ENCODE measurements at regions not wholly inside any gene's neighbourhood (a gene's known extent, or its start where the extent isn't known, plus 50 kb on each side); places are given as distances from the start of the nearest gene placed in this dataset.

DNA sequence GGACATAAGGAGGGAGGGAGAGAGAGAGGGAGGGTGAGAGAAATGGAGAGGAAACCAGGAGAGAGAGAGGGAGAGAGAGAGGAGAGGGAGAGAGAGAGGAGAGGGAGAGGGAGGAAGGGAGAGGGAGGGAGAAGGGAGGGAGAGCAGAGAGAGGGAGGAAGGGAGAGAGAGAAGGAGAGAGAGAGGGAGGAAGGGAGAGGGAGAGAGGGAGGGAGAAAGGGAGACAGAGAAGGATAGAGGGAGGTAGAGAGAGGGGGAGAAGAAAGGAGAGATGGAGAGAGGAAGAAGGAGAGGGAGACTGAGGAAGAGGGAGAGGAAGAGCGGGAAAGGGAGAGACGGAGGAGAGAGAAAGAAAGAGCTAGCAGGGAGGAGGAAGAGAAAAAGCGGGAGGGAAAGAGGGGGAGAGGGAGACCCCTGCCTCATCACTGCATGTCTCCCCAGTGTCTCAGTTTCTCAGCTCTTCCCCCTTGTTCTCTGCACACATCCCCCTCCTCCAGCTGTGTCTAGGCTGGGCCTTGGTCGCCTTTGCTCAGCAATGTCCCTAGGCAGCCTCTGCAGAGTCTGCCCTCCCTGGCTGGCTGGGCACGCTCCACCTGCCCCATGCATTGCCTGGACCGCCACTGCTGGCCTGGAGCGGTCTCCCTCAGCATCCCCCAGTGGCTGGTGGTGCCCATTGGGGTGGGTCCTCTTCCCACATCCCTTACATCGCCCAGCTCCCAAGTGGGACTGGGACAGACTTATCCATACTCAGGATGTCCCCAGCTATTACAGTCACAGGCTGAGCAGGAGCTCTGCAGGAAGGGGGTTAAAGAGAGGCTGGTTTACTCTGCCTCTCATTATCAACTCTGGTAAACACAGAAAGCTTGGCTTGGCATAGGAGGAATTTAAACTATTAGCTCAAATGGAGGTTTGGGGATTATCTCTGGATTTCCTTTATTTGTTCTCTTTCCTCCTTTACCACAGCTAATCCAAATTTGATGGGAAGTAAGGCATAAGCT, 85.7 kb upstream of the APCDD1 start:
- no peak for DNase-seq

DNA sequence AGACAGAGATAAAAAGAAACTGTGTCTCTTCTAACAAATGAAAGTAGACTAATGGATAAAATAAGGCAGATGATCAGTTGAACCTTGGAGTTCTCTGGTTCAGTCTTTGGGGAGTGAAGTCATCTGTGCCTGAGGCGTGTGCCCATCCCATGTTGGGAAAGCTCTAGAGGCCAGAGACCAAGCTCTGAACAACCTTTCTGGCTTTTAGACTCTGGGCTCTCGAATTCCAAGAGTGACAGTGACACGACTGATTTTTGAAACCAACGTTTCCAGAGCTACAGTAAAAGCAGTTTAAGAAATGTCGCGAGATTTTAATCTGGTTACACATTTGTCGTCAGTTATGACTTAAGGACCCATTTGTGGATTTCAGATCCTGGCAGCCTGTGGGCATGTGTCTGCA, 83.7 kb upstream of the APCDD1 start:
- no peak for DNase-seq

DNA sequence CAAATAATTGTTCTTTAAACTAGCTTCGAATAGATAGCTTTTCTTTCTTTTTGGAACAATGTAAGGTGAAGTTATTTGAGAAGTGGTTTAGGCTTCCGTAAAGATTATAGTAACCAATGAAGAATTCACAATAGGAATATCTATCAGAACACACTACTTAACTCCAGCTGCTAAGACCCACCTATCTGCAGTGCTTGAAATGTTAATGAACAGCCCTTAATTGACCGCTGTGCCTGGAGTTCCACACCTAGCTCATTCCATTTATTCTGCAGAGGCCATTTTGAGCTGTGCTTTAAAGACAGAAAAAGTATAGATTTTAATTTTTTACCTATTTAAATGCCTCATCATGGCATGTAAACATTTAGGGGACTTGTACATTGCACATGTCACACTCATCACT, 83.3 kb upstream of the APCDD1 start:
- DNase-seq, result no peak

DNA sequence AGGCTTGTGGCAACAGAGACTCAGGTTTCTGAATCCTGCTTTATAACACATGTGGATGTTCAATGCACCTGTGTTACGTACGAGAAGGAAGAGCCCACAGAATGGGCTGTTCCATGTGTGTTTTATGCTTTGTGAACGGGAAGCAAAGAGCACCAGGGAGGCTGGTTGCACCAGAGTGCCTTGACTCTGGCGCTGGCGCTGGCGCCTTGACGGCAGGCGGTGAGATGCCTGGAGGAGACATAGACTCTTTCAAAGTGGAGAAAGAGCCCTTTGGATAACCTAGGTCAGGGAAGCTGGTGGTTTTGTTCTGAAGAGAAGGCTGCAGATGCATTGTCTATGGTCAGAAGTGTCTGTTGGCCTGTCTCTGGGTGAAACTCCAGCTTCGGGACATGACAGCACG, 80.2 kb upstream of the APCDD1 start:
- DNase-seq, result no peak

DNA sequence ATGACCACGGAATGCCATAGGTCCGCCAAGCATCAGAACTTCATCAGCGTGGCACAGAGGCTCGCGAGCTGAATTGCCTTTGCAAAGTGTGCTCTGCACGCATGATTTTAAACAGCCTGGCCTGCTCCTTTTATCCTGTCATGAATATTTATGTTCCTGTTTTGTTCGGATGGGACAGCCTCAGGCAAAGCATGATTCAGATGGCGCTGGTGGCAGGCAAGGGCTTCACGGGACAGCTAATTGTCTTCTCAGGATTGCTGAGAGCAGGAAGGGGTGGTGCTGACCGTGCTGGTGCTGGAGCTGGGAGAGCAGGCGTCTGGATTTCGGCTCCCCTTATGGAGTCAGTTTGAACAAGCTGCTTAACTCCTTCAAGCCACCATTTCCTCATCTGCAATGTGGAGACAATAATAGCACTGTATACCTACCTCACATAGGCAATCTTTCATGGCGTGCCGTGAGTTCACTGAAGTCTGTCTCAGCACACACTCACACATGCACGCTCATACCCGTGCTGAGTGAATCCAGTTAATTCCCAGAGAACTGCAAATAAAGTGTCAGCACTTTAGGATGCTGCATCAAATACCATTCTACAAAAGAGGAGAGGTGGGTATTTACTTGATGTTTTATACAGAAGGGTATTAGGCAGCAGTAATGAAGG, 79.7 kb upstream of the APCDD1 start:
- DNase-seq, result no peak

DNA sequence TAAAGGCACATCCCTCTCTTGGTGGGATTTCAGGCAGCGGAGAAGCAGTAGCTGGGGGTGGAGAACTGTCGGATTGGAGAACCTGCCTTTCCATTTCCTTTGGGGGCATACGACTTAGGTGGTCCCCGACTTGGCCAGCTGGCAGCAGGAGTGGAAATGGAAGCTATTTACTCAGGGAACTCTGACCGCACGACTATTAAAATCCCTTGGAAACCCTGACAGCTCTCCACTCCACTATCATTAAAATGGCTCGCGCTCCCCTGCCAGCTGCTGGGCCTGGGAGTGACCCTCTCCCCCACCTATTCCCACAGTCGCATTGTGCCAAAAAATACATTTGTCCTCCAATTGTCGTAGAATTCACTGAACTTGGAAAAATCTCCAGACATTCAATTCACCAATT, 77.7 kb upstream of the APCDD1 start:
- no peak for DNase-seq

DNA sequence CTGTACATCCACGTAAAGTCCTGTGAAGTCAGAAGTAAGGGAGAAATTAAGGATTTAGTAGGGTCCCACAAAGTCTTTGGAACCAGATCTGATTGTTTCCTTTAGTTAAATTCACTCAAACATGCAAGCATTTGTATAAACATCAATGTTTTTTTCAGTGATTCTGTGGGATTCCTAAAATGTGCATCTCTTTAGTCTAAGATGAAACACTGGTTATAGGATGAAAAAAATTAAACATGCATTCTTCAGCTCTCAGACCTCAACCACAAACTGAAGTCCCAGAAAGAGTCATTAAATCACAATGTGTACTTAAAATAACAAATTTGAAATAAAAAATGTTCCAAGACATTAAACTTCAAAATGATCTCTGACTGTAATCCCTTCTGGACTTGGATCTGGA, 76.5 kb upstream of the APCDD1 start:
- no peak for DNase-seq

DNA sequence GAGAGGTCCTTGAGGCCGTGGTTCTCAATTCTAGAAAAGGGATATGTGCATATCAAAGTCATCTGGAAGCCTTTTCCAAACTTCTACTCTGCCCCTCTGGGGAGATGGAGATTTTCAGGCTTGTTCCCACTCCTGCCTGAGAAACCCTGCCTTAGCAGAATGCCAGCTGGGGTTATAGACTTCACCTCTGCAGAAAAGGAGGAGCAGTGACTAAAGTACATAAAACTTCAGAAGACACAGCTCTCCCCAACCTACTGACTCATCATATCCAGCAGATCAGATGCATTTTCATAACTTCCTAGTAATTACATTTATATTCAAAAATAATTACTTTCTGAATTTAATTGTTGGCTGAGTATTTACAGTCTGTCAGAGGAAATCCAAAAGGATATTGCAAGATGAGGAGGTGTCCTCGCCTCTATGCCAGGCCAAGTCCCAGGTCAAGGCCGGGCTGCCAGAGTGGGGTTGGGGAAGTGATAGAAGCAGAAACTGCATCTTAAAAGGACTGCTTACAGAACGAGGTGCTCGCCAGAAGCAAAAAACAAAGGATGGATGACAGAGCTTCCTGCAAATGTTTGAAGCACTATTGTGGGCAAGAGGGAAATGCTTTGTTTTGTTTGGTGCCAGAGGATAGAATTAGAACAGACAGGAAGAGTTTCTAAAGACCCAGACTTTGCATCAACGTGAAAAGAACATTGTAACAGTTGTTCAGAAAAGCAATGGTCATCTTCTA, 75.6 kb upstream of the APCDD1 start:
- DNase-seq, result no peak

DNA sequence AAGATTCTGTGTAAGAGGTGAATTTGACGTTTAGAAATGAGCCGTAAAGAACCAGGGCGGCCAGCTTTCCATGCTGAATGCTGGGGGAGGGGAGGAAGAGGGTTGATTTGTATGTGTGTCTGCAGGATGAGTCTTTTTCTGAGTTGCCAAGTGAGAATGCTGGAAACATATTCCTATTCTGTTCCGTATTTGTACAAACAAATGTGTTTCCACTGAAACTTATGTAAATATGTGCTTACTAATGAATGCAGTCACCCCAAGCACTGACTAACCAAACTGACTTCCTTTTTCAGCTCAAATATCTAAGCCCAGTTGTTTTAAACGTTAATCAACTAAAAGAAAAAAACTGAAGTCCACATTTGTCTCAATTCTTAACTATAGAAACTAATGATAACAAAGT, 74.9 kb upstream of the APCDD1 start:
- no peak for DNase-seq

DNA sequence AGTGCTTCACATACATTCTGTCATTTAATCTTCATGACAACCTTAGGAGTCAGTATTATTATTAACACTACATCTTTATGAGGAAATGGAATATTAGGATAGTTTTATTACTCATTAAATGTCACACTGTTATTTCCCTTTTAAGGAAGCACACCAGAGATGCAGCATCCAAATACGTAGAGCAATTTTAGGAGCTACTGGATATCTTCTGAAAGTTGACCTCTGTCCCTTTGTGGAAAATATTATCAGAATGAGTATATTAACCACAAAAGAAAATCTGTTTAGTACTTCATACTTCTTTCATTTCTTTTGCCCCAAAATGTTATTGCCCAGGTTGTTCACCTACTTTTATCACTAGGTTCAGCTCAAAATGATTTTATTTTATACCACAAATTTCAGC, 72.9 kb upstream of the APCDD1 start:
- DNase-seq, result no peak

DNA sequence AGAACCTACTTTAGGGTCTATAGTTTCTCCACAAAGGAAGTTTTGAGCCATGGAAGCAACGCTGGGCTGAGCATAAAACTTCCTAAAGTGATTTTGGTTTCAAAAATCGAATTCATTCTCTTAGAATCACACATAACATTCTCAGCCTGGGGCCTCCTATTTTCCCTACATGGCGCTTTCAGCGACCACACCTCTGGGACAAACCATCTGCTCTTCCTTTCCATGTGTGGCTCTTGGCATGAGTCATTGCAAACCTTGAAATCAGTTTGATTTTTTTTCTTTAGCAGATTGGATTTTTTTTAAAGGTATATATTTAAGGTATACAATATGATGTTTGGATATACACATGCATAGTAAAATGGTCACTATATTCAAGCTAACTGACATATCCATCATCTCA, 72.5 kb upstream of the APCDD1 start:
- DNase-seq, result no peak

DNA sequence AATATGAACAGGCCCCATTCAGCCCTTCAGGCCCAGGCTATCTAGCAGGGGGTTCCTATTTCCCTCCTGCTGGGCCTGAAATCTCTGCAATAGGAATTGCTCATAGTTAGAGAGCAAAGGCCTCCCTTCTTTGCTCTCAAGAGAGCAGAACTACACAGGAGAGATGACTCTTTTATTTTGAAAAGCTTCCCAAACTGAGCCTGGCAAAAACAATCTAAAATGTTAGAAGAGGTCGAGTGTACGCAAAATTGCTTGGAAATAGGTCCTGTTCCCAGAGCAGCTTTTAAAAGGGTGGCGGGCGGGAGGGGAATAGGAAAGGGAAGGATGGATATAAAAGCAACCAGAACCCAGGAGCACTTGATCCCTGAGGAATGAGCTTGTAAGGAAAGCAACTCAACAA, 68.4 kb upstream of the APCDD1 start:
- no peak for DNase-seq

DNA sequence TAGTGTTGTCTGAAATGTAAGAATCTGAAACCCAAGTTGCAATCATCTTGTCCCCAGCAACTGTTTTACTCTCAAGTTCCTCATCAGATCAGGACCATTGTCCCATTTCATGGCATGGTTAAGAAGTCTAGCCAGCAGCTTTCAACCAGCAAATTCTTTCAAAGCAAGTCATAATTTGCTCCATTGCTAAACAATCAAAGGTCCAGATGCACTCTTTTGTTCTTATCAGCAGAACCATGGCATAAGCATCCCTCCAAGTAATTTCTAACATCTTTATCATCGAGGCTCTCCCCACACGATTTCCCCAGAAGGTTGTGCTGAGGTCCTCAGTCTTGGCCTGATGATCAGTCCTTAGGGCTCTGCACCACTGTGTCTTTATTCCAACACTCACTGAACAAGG, 67.5 kb upstream of the APCDD1 start:
- DNase-seq, result no peak

DNA sequence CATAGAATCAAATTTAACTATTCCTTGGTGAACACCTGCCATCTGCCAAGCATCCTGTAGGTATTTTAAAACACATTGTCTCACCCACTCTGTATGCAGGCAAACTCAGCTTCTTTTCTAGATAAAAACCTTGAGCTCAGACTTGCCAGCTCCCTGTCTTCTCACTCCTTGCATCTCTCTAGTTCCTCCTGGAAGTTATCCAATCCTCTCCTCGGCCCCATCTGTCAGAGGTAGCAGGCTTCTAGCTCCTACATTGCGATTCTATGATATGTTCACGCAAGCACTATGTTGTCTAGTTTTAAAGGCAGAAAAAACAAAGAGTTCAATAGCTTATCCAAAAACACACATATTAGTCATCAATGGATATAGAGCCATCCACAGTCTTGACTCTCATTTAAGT, 67.0 kb upstream of the APCDD1 start:
- DNase-seq, result no peak

DNA sequence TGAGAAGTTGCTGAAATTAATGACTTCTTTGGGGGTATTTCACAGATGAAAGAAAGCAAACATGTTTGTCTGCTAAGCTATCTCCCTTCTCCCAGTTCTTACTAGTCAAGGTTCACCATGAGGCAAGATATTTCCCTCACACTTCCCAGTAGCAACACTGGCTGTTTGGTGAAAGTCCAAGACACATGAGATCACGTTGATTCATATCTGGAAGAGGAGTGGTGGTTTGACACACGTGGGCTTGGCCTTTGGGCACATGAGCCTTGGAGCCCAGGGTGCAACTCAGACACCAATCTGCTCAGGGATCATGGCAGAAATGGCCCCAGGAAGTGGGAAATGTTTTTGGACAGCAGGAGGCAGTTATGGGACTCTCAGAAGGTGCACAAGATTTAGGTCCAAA, 66.1 kb upstream of the APCDD1 start:
- DNase-seq, result no peak

DNA sequence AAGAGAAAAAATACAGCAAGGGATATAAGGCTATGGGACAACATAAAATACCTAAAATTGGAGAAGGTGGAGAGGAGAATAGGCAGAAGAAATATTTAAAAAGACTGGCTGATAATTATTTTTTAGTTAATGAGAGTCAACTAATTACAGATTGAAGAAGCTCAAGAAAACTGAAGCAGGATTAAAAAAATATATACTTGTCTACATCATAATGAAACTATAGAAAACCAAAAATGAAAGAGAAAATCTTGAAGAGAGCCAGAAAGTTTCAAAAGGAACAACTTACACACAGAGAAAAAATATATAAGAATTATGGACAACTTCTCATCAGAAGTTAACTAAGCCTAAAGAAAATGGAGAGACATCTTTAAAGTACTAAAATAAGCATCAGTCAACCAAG, 62.9 kb upstream of the APCDD1 start:
- DNase-seq, result no peak

DNA sequence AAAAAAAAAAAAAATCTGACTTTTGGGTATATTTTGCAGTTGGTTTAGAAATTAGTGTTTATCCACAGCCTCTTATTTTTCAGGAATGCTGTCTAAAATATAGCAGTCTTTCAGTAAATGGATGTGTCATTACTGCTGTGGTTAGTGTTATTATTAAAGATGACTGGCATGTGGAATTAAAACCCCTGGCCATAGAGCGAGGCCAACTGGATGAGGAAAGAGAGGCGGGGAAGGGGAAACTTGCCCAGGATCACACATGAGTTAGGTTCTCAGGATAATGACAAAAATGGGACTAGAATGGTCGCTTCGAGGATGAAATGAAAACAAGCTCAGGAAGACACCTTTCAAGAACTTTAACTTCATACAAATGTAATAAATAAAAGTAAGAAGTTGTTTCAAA, 57.4 kb upstream of the APCDD1 start:
- no peak for DNase-seq

DNA sequence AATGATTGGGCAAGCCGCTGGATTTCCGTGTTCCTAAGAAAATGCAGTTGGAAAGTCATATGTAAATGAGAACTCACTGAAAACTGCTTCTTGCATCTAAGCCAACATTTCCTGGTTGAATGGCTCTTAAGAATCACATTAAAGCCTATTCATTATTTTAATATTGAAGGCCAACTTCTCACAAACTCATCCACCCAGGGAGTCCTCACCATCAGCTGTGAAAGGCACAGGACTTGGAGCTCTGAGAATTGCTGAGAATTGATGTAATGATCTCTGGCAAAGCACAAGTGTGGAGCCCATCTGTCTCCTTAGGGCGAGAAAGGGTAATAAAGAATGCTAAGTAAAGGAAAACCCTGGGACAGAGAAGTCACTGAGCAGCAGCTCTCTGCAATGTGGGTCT, 55.9 kb upstream of the APCDD1 start:
- DNase-seq, result no peak

DNA sequence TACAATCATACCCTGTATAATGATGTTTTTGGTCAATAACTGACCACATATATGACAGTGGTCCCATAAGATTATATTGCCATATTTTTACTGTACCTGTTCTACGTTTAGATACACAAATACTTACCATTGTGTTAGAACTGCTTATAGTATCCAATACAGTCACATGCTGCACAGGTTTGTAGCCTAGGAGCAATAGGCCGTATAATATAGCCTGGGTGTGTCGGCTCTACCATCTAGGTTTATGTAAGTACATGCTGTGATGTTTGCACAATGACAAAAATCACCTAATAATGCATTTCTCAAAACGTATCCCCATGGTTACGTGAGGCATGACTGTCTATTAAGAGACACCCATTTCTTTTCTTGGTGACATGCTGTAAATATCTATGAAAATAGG, 55.0 kb upstream of the APCDD1 start:
- no peak for DNase-seq

DNA sequence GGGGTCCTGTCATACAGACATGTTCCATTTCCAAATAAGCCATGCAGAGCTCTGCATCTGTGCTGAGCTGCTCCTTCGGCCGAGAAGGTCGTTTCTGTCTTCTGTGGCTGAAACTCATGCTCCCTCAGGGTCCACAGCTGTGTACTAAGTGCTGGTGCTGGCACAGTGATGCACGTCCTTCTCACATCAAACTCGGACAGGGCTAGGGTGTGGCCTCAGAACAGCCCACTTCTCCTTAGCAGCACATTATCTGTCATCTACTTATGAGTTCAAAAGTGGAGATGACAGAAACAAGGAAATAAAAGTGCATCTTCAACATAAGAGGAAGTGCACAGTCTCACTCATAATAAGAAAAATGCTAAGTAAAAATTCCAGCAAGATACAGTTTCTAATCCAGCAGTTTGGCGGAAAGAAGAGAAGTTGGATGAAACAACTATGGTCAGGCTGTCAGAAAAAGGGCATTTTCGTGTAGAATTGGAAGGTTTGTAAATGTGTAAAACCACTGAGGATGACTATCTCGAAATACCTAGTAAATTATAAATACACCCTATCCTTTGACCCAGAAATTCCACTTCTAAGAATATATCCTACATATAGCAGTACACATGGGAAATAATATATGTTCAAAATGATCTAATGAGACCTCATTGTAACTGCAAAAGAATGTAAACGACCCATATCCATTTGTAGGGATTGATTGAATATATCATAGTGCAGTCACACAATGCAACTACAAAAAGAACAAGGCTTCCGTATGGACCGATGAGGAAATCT, 53.7 kb upstream of the APCDD1 start:
- DNase-seq, result no peak

DNA sequence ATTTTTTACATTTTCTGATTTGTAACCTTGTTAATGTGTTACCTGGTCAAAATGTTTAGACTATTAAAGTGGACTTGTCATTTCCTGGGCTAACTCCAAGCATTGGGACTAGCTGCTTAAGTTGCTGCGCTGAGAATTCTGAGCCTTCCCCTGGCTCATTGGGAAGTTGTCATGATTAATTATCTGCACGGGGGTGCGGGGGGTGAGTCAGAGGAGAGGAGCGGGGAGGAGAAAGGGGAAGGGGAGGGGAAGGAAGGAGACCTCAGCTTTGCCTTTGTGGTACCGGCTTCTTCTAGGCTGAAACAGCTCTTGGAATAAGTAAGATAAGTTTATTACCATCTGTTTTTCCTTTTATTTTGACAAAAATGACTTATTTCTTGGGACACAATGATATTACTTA, 52.9 kb upstream of the APCDD1 start:
- DNase-seq, result no peak

DNA sequence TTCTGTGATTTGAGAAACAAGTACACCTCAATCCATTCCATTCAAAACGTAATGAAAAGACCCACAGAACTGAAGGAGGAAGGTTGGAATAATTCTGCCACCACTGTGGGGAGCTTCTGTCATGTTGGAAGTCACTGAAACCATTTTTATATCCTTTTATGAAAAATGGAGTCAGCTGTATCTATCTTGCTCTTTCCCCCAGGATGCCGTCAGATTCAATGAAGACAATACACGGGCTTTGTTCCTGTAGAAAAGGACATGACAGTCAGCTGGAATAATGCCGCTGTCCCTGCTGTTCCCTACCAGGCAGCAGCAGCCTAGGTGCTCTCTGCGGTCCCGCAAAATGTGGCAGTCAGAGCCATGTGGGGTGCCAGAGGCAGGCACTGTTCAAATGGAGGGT, 52.5 kb upstream of the APCDD1 start:
- DNase-seq, result no peak

Measured in NCI-H187 treated with DMSO at 0.1 percent for 48 hours (cell line).